ENCODE measurements at regions not wholly inside any gene's neighbourhood (a gene's known extent, or its start where the extent isn't known, plus 50 kb on each side); places are given as distances from the start of the nearest gene placed in this dataset.

DNA sequence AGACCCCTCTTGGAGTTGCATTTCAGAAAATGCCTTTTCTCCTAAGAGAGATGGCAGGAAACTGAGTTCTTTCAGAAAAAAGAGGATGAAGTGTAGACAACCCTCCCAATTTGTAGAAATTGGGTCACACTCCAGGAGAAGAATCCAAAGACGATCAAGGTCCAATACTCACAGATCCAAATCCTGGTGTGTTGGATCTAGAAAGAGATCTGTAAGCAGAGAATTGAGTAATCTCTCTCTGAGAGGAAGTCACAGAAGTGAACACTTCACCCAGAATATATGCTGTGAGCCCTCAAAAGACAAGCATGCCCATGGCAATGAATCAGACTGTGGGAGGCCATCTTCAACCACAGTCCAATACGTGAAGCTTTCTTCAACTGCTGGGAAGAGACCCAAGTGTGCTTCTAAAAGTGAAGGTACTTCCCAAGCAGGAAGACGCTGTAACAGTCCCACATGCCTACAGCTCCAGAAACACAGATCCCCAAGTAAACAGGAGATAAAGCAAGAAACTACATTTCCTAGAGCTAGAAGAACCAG lies 182.7 kb downstream of the SMC2 start:
- ChIA-PET CTCF (no interaction called here), POLR2A (ENCODE audit: low non-redundant PET) (no interaction called here)
- TF ChIP-seq, protein P1, sequence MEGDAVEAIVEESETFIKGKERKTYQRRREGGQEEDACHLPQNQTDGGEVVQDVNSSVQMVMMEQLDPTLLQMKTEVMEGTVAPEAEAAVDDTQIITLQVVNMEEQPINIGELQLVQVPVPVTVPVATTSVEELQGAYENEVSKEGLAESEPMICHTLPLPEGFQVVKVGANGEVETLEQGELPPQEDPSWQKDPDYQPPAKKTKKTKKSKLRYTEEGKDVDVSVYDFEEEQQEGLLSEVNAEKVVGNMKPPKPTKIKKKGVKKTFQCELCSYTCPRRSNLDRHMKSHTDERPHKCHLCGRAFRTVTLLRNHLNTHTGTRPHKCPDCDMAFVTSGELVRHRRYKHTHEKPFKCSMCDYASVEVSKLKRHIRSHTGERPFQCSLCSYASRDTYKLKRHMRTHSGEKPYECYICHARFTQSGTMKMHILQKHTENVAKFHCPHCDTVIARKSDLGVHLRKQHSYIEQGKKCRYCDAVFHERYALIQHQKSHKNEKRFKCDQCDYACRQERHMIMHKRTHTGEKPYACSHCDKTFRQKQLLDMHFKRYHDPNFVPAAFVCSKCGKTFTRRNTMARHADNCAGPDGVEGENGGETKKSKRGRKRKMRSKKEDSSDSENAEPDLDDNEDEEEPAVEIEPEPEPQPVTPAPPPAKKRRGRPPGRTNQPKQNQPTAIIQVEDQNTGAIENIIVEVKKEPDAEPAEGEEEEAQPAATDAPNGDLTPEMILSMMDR (conservative IDR thresholded peaks at IDR 0.05; ENCODE audit: low read depth) = no peak
- no peak overlapping the region for H3K27ac ChIP-seq
- no peak for DNase-seq (ENCODE audit: low spot score)

DNA sequence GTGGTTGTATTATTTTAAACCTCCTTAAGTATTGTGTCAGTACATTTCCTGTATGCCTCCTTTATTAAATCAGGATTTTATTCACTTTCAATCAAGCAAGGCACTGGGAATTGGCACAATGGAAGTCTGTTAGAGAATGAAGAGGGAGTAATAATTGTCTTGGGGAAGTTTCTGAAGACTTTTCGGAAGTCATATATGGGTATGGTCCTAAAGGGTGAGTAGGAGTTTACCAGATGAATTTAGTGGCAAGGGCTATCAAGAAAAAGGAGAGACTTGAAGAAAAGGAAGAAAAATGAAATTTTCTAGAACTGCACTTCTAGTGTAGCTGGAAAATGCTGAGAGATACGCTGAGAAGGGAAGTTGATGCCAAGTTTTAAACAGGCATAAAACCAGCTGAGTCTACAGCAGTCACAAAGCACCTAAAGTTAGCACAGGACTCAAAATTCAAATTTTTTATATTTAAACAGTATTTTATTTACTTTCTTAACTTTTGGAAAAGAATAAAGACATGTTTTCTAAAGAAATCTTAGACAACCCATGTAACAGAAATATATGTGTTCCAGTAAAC lies 184.9 kb downstream of the SMC2 start:
- TF ChIP-seq, protein P1 (conservative IDR thresholded peaks at IDR 0.05; ENCODE audit: low read depth) = no peak
- POLR2A ChIA-PET (ENCODE audit: low non-redundant PET) = no interaction called here
- CTCF ChIA-PET = interaction anchor here (0.7 kb wide), 3 partner anchors 124 to 1182 kb away, joined by 3 to 4 read pairs (median 3); no protein-coding TSS in a partner anchor
- no peak overlapping the region for H3K27ac ChIP-seq
- DNase-seq (ENCODE audit: low spot score) = no peak

DNA sequence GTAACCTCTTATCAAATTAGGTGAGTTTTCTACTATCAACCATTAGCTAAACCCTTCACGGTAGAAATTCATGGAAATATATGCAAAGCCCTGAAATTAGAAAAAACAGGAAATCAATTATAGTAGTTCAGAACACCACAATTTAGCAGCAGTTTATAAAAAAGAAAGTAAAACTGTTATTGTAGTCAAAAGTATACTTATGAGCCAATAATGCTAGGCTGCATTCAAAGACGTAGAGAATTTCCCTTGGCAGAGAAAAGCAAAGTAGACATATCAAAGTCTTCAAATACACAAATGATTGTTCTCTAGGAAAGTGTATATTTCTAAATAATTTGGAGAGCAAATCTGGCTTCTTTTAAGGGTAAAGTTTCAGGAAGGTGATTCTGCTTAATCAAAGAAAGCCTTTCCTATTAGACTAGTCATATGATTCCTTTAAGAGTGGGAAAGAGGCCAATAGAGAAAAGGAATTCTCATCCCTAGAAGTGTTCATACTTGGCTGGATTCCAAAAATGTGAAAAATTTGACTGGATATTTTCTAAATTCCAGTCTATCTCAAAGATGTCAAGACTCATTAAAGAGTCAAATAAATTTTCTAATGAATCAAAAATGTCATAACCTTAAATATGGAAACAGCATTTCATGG lies 185.5 kb downstream of the SMC2 start:
- ChIA-PET POLR2A (ENCODE audit: low non-redundant PET) (no interaction called here), CTCF (interaction anchor here (0.7 kb wide), 3 partner anchors 123 to 1183 kb away, joined by 3 to 4 read pairs (median 3); no protein-coding TSS in a partner anchor)
- peak; percentile 14 for DNase-seq (ENCODE audit: low spot score)

DNA sequence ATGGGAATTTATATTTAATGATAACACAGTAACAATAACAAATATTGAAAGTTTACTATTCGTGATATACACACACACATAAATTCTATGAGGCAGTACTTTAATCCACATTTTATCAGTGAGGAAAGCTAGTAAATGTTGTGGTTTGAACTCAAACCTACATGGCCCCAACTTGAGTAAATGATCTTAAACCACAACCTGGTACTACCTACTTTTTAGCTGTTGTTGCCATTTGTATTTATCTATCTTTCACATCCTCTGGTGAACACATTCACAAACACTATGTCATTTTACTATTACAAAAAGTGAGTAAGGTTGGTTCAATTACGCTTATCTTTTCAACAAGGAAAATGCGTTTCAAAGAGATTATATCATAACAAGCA lies 186.1 kb downstream of the SMC2 start:
- no peak overlapping the region for H3K27ac ChIP-seq
- ChIA-PET CTCF (interaction anchor here (1.3 kb wide), 1 partner anchor 106 kb away, joined by 4 read pairs; no protein-coding TSS in a partner anchor), POLR2A (ENCODE audit: low non-redundant PET) (no interaction called here)

More for the DNA sequence above, 185.5 kb downstream of the SMC2 start:
- no peak overlapping the region for H3K27ac ChIP-seq
- TF ChIP-seq, protein P1 (conservative IDR thresholded peaks at IDR 0.05; ENCODE audit: low read depth) = no peak

DNA sequence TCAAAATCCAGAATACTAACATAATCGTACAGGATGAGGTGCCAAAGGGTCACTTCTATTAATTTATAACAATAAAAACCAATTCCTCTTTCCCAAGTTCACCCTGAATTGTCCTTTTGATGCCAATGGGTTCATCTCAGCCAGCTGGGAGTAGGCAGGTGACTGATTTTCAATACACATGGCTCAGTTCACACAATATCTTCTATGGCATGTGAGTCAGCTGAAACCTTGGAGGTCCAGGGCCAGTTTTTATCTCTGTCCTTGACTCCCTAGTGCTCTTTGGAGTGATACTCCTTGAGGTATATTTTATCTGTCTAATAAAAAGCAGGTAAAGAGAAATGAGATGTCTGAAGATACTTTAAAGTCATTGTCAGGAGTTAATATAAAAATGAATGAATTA lies 186.6 kb downstream of the SMC2 start:
- TF ChIP-seq, protein P1 (conservative IDR thresholded peaks at IDR 0.05; ENCODE audit: low read depth) = no peak
- no peak for DNase-seq (ENCODE audit: low spot score)
- POLR2A ChIA-PET (ENCODE audit: low non-redundant PET) = no interaction called here
- no peak overlapping the region for H3K27ac ChIP-seq
- CTCF ChIA-PET = interaction anchor here (1.3 kb wide), 1 partner anchor 106 kb away, joined by 4 read pairs; no protein-coding TSS in a partner anchor

More for the DNA sequence above, 186.1 kb downstream of the SMC2 start:
- TF ChIP-seq, protein P1 (conservative IDR thresholded peaks at IDR 0.05; ENCODE audit: low read depth) = no peak
- no peak for DNase-seq (ENCODE audit: low spot score)

DNA sequence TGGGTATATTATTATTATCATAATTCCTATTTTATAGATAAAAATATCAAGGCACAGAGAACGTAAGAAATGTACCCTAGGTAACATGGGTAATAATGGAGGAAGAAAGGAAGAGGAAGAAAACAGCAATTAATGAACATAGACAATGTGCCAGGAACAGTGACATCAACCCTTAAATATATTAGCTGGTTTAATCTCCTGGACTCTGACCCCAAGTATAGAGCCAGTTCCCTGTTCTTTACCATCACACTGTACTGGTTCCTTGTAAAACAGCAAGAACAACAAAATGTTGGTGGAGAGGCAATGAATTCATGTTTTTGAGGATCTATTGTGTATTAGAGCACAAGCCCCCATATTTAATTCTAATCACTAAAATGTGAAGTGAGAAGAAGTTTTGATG lies 192.1 kb downstream of the SMC2 start:
- CTCF ChIA-PET = no interaction called here
- TF ChIP-seq, protein P1 (conservative IDR thresholded peaks at IDR 0.05; ENCODE audit: low read depth) = no peak
- H3K27ac ChIP-seq = no peak overlapping the region
- POLR2A ChIA-PET (ENCODE audit: low non-redundant PET) = no interaction called here
- DNase-seq (ENCODE audit: low spot score) = no peak
